OCI-LY7 (cell line): ENCODE measurements at regions not wholly inside any gene's neighbourhood (a gene's known extent, or its start where the extent isn't known, plus 50 kb on each side); places are given as distances from the start of the nearest gene placed in this dataset.

Experiments
- BruUV-seq: library from RNA; stranded (reverse); fragments of 400-500 nt; replicated peaks from 2 replicates; lab custom pipeline; 2021; lab: Mats Ljungman, UMichigan
- CTCF ChIA-PET: fragments of 300-600 bp; sonication (Branson Sonifier 250); formaldehyde crosslinking; loops from one replicate; lab custom pipeline; 2022; ENCODE audit warnings: antibody characterized with exemption; ENCODE audit not compliant: unreplicated experiment; lab: Charles Lee
- POLR2A ChIA-PET: fragments of 300-600 bp; sonication (Branson Sonifier 250); formaldehyde crosslinking; loops from one replicate; lab custom pipeline; 2022; ENCODE audit warnings: antibody characterized with exemption; lab: Charles Lee
- DNase-seq: peaks from one replicate; pipeline ENCODE4 v3.0.0-alpha.2; 2015; ENCODE audit warnings: low spot score
- H2AFZ ChIP-seq: fragments of 200-600 bp; sonication (generic), shearing (Covaris generic); 2 replicates; pipeline ENCODE4 v1.6.1; 2014; ENCODE audit warnings: mild to moderate bottlenecking, antibody characterized with exemption, low read length, moderate library complexity
- H3K27ac ChIP-seq: fragments of 200-600 bp; sonication (generic); 2 replicates; pipeline ENCODE4 v1.5.1; 2014; ENCODE audit warnings: mixed run types, low read depth, mild to moderate bottlenecking, moderate library complexity, low read length, inconsistent platforms; ENCODE audit not compliant: poor library complexity, severe bottlenecking
- H3K36me3 ChIP-seq: fragments of 200-600 bp; sonication (generic); 2 replicates; pipeline ENCODE4 v1.6.1; 2014; ENCODE audit warnings: mild to moderate bottlenecking, antibody characterized with exemption, low read length, moderate library complexity, mixed read lengths; ENCODE audit not compliant: insufficient read depth
- H3K4me1 ChIP-seq: fragments of 200-600 bp; sonication (generic); 2 replicates; pipeline ENCODE4 v1.5.1; 2014; ENCODE audit warnings: mild to moderate bottlenecking, low read length; ENCODE audit not compliant: insufficient read depth, poor library complexity, severe bottlenecking
- H3K4me2 ChIP-seq: fragments of 200-600 bp; sonication (generic); 2 replicates; pipeline ENCODE4 v1.6.1; 2014; ENCODE audit warnings: mild to moderate bottlenecking, low read length
- H3K4me3 ChIP-seq: fragments of 200-600 bp; sonication (generic); 2 replicates; pipeline ENCODE4 v1.5.1; 2014; ENCODE audit warnings: mild to moderate bottlenecking, low read depth, low read length; ENCODE audit not compliant: poor library complexity, severe bottlenecking
- H3K79me2 ChIP-seq: fragments of 200-600 bp; sonication (generic); 2 replicates; pipeline ENCODE4 v1.6.1; 2016; ENCODE audit warnings: low read depth, mild to moderate bottlenecking, low read length, moderate library complexity, mixed read lengths; ENCODE audit not compliant: insufficient read depth
- H3K9me2 ChIP-seq: fragments of 200-600 bp; sonication (generic); 2 replicates; pipeline ENCODE4 v1.6.1; 2016; ENCODE audit warnings: mild to moderate bottlenecking, low read length, mixed read lengths; ENCODE audit not compliant: insufficient read depth
- H3K9me3 ChIP-seq: fragments of 200-600 bp; sonication (generic); 2 replicates; pipeline ENCODE4 v1.6.1; 2014; ENCODE audit warnings: mild to moderate bottlenecking, mixed run types, low read length, mixed read lengths
- H4K20me1 ChIP-seq: fragments of 200-600 bp; sonication (generic); 2 replicates; pipeline ENCODE4 v1.6.1; 2014; ENCODE audit warnings: mild to moderate bottlenecking, antibody characterized with exemption, low read length, moderate library complexity, mixed read lengths; ENCODE audit not compliant: insufficient read depth
- CTCF ChIP-seq: fragments of 200-600 bp; sonication (generic); conservative IDR thresholded peaks from 2 replicates; pipeline ENCODE4 v1.5.1; 2014; ENCODE audit warnings: mild to moderate bottlenecking, antibody characterized with exemption, low read length, moderate library complexity, mixed read lengths
- EZH2phosphoT487 ChIP-seq: fragments of 200-600 bp; sonication (generic); IDR thresholded peaks from 2 replicates; pipeline ENCODE4 v1.6.1; 2018; ENCODE audit warnings: low read depth, borderline replicate concordance, mild to moderate bottlenecking, mixed run types, antibody characterized with exemption, low read length, moderate library complexity, mixed read lengths
- intact Hi-C: fragments of 100-400 bp; cut with micrococcal nuclease; formaldehyde crosslinking; loops from one replicate; pipeline ENCODE4 v1.10.0; 2022; ENCODE audit not compliant: unreplicated experiment

- no peak overlapping the region for H3K27ac ChIP-seq
- no TSS peak for BruUV-seq
- DNase-seq, result no peak
- peaks cover 5% of the 10 kb centered on the region; the same call in 1 of the 2 replicates for H3K9me3 ChIP-seq
- no peak overlapping the region for H3K4me2 ChIP-seq
- POLR2A ChIA-PET, result interaction anchor here (0.6 to 1.6 kb wide), 3 partner anchors 11 to 24 kb away, joined by 3 to 6 read pairs (median 5); no protein-coding TSS in a partner anchor
- peak overlapping the region; percentile 54; the same call in 1 of the 2 replicates for H2AFZ ChIP-seq
- H3K36me3 ChIP-seq, result no peaks in the 10 kb centered on the region
- CTCF ChIA-PET, result interaction anchor here (1.2 kb wide), 1 partner anchor 10 kb away, joined by 4 read pairs; no protein-coding TSS in a partner anchor
- H3K79me2 ChIP-seq, result no peaks in the 10 kb centered on the region
- no peaks in the 10 kb centered on the region for H3K9me2 ChIP-seq
- no peaks in the 10 kb centered on the region for H3K4me1 ChIP-seq
- H3K4me3 ChIP-seq, result no peak overlapping the region
- no peaks in the 10 kb centered on the region for H4K20me1 ChIP-seq
- intact Hi-C loops, result no loop called here
- TF ChIP-seq CTCF, result no peak
- no peak for TF ChIP-seq EZH2phosphoT487
Measured at GRCh38 chr6:106757722-106758467, 128.5 kb downstream of the QRSL1 start.

- Histone ChIP-seq H3K79me2 (no peaks in the 10 kb centered on the region), H4K20me1 (no peaks in the 10 kb centered on the region), H2AFZ (peak overlapping the region; percentile 54; the same call in 1 of the 2 replicates), H3K9me2 (no peaks in the 10 kb centered on the region), H3K4me2 (peak overlapping the region; percentile 11; the same call in 1 of the 2 replicates), H3K4me3 (no peak overlapping the region), H3K9me3 (peaks cover 5% of the 10 kb centered on the region; the same call in 1 of the 2 replicates), H3K4me1 (no peaks in the 10 kb centered on the region), H3K36me3 (no peaks in the 10 kb centered on the region), H3K27ac (no peak overlapping the region)
- ChIA-PET POLR2A (interaction anchor here (1.6 kb wide), 1 partner anchor 11 kb away, joined by 6 read pairs; no protein-coding TSS in a partner anchor), CTCF (no interaction called here)
- intact Hi-C loops, result no loop called here
- no peak for TF ChIP-seq CTCF
- no TSS peak for BruUV-seq
- DNase-seq, result no peak
Measured at GRCh38 chr6:106757267-106757666, 127.9 kb downstream of the QRSL1 start.

GRCh38 chr6:106754215-106754614 lies 124.8 kb downstream of the QRSL1 start:
- Histone ChIP-seq H4K20me1 (no peaks in the 10 kb centered on the region), H2AFZ (no peak overlapping the region), H3K9me3 (peaks cover 4% of the 10 kb centered on the region; the same call in 1 of the 2 replicates), H3K27ac (no peak overlapping the region), H3K36me3 (no peaks in the 10 kb centered on the region), H3K4me2 (no peak overlapping the region), H3K9me2 (no peaks in the 10 kb centered on the region), H3K79me2 (no peaks in the 10 kb centered on the region), H3K4me1 (peaks cover 15% of the 10 kb centered on the region), H3K4me3 (no peak overlapping the region)
- TF ChIP-seq CTCF (no peak), EZH2phosphoT487 (no peak)
- BruUV-seq, result no TSS peak
- ChIA-PET CTCF (no interaction called here), POLR2A (interaction anchor here (0.7 to 2.6 kb wide), 7 partner anchors 9 to 102 kb away, joined by 3 to 8 read pairs (median 4); no protein-coding TSS in a partner anchor)
- intact Hi-C loops, result no loop called here
- DNase-seq, result no peak
